GM21723 (cell line): ENCODE measurements at regions not wholly inside any gene's neighbourhood (a gene's known extent, or its start where the extent isn't known, plus 50 kb on each side); places are given as distances from the start of the nearest gene placed in this dataset.

Source experiments
- ATAC-seq: cut with Tn5 transposase; IDR thresholded peaks from one replicate; pipeline ENCODE4 v1.9.1; 2021; ENCODE audit warnings: mild to moderate bottlenecking, moderate library complexity; ENCODE audit not compliant: unreplicated experiment

DNA sequence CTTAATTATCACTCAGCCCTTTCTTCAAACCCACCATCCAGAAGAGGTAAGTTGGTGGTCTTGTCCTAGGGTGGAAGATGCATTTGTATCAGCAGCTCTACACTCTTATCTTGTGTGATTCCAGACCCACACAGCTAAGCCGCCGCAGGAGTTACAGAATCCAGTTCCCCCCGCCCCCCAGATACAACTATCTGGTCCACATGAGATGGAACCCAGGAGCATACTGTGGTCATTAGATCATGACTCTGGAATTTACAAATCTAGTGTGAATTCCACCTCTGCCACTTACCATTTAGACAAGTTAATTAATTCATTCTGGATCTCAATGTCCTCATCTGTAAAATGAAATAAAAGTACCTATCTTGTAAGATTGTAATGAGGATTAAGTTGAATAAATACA, 486.4 kb downstream of the BCL11A start:
- no peak for ATAC-seq

- ATAC-seq = no peak
Observed at GRCh38 chr2:60066096-60066839, 487.2 kb downstream of the BCL11A start.

DNA sequence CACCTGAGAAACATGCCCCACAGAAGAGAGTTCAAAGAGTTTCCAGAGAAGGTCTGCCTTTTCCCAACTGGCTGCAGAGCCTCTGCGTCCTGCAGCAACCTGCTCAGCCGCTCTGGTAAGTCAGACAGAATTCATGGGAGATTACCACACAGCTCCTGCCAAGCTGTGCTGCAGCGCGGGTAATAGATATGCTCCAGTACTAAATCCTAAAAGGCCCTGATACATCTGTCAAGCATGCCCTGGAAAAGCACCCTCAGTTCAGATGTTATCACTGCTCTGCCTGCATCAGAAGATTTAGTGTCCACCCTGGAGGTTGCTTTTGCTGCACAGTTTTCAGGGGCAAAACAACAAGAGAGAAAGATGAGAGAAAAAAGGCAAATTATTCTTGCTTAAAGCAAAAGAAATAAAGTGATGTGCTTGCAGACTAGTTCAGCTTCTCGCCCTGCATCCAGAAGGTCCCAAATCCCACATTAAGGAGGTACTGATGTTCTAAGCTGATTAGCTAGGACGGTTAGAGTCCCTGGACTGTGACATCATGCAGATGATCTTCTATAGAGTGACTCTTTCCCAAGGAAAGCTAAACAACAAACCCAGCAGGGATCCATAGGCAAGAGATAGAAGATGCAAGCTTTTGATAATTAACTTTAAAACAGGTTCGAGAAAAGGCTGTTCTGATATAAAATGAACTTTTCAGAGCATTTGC, 488.6 kb downstream of the BCL11A start:
- no peak for ATAC-seq

DNA sequence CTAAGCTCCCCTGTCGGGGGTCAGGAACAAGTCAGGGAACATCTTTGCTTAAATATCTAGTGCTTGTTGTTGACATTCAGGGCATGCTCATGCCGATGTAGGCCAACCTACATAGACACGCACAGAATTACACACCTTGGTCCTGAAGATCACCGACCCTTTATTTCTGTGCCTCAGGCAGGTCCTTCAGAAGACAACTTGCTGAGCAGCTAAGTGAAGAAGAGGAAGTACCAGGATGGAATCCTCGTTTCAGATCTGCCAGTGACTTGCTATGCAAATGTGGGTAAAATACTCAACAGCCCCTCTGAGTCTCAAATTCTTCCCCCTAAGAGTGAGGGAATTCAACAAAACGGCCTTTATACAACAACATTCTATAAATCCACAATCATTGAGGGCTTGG, 494.7 kb downstream of the BCL11A start:
- no peak for ATAC-seq

- ATAC-seq = no peak
Observed at GRCh38 chr2:60054571-60055340, 498.7 kb downstream of the BCL11A start.

DNA sequence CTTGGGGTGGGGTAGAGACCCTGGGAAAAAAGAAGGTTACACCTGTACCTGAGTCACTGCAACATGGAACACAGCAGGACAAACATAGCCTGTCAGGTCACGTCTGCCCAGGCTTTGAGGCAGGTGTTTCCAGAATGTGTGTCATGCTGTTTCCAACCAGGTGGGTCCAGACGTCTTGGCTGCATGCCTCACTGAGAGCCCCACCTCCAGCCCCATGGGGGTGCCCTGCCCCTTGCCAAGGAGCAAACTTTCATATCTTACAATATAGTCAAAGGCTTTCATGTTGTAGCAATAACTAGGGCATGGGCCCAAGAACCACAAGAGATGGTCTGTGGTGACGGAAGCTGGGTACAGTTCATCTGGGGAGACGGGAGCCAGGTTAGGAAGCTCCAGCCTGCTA, 499.7 kb downstream of the BCL11A start:
- no peak for ATAC-seq

DNA sequence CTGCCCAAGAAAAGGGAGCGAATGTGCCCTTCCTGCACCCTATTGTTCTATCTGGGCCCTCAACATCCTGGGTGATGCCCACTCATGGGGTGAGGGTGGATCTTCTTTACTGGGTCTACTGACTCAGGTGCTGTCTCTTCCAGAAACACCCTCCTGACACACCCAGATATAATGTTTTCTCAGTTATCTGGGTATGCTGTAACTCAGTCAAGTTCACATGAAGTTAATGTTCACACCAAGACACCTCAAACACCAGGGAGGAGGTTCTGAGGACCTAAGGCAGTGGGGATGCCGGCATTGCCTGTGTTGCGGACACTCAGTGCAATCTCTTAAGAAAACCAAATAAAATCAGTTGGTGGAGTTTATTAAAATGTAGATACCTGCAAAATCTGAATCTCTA, 500.9 kb downstream of the BCL11A start:
- no peak for ATAC-seq

- ATAC-seq = no peak
Observed at GRCh38 chr2:60051991-60052390, 501.5 kb downstream of the BCL11A start.

GRCh38 chr2:60047944-60048525, 505.4 kb downstream of the BCL11A start:
- no peak for ATAC-seq

- ATAC-seq = no peak
Observed at GRCh38 chr2:60047347-60047746, 506.1 kb downstream of the BCL11A start.

- no peak for ATAC-seq
Observed at GRCh38 chr2:60046529-60046928, 506.9 kb downstream of the BCL11A start.

- no peak for ATAC-seq
Observed at GRCh38 chr2:60045456-60045855, 508.0 kb downstream of the BCL11A start.

GRCh38 chr2:60044484-60044883, 509.0 kb downstream of the BCL11A start:
- ATAC-seq = no peak

- ATAC-seq = no peak
Observed at GRCh38 chr2:60042023-60042422, 511.4 kb downstream of the BCL11A start.

DNA sequence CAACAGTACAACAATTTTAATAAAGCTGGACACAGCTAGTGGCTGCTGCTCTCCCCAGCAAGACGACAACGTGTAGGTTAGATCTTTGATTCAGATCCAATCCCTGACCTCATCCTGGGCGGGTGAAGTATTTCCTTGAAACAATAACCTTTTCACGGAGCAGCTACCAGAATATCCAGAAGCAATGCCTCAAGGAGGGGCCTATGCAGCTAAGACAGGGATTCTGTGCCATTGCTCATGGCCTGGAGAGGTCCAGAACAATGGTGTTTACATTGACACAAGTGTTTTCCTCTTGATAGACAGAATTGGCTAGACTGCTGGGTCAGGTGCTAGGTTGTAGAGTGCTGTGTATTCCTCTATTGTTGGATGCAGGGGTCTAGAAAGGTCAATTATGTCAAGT, 520.1 kb downstream of the BCL11A start:
- ATAC-seq = no peak

- no peak for ATAC-seq
Observed at GRCh38 chr2:60029566-60029883, 523.9 kb downstream of the BCL11A start.

DNA sequence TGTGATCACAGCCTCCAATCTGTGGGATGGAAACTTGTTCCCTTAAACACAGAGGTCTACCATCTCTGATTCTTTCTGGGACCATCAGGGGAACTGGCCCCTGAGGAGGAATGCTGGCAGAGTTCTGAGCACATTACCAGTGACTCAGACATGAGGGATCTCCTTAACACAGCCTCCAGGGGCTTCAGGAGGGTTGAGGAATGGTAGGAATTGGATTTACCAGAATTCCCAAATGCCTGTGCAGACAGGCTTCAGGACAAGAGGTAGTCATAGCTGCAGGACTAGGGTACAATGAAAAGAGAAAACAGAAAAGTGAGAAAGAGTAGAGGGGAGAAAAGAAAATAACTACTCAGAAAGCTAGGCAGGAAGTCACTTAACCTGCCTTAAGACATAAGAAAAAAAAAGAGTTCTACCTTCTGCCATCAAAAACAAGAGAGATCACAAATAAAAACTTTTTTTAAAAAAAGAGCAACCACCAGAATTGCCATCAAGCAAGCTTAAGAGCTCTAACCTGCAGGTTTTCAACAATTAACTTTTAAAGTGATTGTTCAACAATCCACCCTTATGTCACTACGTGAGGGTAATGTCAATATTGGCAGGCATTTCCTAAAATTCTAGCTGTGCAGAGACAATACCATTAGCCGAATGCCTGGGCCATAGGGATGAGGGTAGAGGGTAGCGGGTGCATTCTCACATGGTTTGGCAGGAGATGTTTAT, 524.4 kb downstream of the BCL11A start:
- ATAC-seq = no peak

- no peak for ATAC-seq
Observed at GRCh38 chr2:60025496-60025895, 528.0 kb downstream of the BCL11A start.

- ATAC-seq = no peak
Observed at GRCh38 chr2:60023256-60023985, 530.0 kb downstream of the BCL11A start.

DNA sequence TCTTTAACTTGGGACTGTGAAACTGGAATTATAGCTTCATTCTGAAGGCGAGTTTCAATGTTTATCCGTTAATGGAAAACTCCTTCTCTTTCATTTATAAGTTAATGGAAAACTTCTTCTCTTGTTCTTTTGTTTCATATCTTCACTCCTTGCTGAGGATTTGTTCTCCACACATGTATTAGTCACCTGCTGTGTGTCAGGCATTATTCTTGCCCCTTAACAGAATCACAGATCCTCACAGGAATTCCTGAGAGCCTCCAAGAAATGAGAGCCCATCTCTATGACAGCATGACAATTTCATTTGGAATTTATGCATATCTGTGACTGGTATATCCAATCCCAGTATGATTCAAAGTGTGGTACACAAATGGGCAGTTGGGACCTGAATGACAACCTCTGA, 545.8 kb downstream of the BCL11A start:
- no peak for ATAC-seq
